Upper lobe of right lung (tissue), 1 donor: ENCODE measurements at regions not wholly inside any gene's neighbourhood (a gene's known extent, or its start where the extent isn't known, plus 50 kb on each side); places are given as distances from the start of the nearest gene placed in this dataset.
A peak's percentile ranks its signal among the peaks of the same experiment; 100 is the strongest.

Experiments
- ATAC-seq: fragments of 200-7000 bp; cut with Tn5 transposase; one replicate; pipeline ENCODE4 v1.9.1; 2020; ENCODE audit warnings: mild to moderate bottlenecking, moderate library complexity
- DNase-seq: peaks from one replicate; pipeline ENCODE4 v3.0.0-alpha.2; 2020
- H3K27ac ChIP-seq: fragments of 200-600 bp; one replicate; pipeline ENCODE4 v1.8.0; 2022
- H3K27me3 ChIP-seq: fragments of 200-600 bp; one replicate; pipeline ENCODE4 v1.8.0; 2022; ENCODE audit warnings: mild to moderate bottlenecking
- H3K36me3 ChIP-seq: fragments of 200-600 bp; one replicate; pipeline ENCODE4 v1.8.0; 2022
- H3K4me1 ChIP-seq: fragments of 200-600 bp; one replicate; pipeline ENCODE4 v1.8.0; 2022
- H3K4me3 ChIP-seq: fragments of 200-600 bp; one replicate; pipeline ENCODE4 v1.8.0; 2022; ENCODE audit warnings: mild to moderate bottlenecking
- H3K9me3 ChIP-seq: fragments of 200-600 bp; one replicate; pipeline ENCODE4 v1.8.0; 2022
- CTCF ChIP-seq: fragments of 200-600 bp; IDR thresholded peaks from one replicate; pipeline ENCODE4 v1.8.0; 2022; ENCODE audit warnings: antibody characterized with exemption
- intact Hi-C: fragments of 100-400 bp; cut with DNase I; formaldehyde crosslinking; loops from one replicate; pipeline ENCODE4 v1.11.0; 2022
- donor health status: DM: no; HTN: yes; CAD: no; lungs with severe emphysema.

DNA sequence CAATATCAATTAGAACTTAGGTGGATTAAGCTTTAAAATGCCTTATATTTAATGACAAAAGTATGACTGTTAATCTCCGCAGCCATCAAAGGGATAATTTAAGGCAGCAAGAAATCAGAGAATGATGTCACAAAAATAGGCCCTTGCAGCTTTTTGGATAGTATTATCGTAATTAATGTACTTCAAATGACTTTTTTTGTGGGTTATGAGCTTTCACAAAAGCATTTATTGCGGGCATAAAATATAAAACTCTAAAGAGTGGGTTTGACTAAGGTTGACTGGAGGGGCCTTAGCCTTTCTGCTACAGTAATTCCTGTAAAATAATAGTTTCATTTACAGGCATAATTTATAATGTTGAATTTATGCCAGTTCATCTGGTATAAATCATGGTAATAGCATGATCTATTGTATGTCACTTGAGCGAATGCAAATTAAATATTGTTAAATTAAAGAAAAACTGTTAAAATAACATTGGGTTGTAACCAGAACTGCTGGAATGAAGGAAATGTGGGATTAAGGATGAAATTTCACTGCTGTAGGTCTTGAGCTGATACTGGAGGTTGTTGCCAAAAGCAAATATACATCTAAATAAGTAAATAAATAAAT is 78.5 kb upstream of the ZFP64 start:
- no peaks in the 10 kb centered on the region for H3K27me3 ChIP-seq
- H3K9me3 ChIP-seq: no peaks in the 10 kb centered on the region
- H3K36me3 ChIP-seq: no peaks in the 10 kb centered on the region
- no peak for TF ChIP-seq CTCF
- ATAC-seq (no peak), DNase-seq (no peak)
- no peak overlapping the region for H3K4me3 ChIP-seq
- no peak overlapping the region for H3K27ac ChIP-seq
- H3K4me1 ChIP-seq: no peaks in the 10 kb centered on the region
- intact Hi-C loops: no loop called here

GRCh38 chr20:52269321-52269720 is 77.7 kb upstream of the ZFP64 start:
- Histone ChIP-seq H3K27ac (no peak overlapping the region), H3K4me3 (no peak overlapping the region), H3K36me3 (no peaks in the 10 kb centered on the region), H3K4me1 (no peaks in the 10 kb centered on the region), H3K27me3 (no peaks in the 10 kb centered on the region), H3K9me3 (no peaks in the 10 kb centered on the region)
- intact Hi-C loops: no loop called here
- ATAC-seq (peak; percentile 68), DNase-seq (no peak)
- TF ChIP-seq CTCF: no peak

GRCh38 chr20:52268184-52268749 is 76.7 kb upstream of the ZFP64 start:
- no peak overlapping the region for H3K4me3 ChIP-seq
- no peak overlapping the region for H3K27ac ChIP-seq
- no peaks in the 10 kb centered on the region for H3K4me1 ChIP-seq
- H3K36me3 ChIP-seq: no peaks in the 10 kb centered on the region
- no peaks in the 10 kb centered on the region for H3K9me3 ChIP-seq
- no peak for TF ChIP-seq CTCF
- ATAC-seq (no peak), DNase-seq (no peak)
- no peaks in the 10 kb centered on the region for H3K27me3 ChIP-seq
- intact Hi-C loops: no loop called here

DNA sequence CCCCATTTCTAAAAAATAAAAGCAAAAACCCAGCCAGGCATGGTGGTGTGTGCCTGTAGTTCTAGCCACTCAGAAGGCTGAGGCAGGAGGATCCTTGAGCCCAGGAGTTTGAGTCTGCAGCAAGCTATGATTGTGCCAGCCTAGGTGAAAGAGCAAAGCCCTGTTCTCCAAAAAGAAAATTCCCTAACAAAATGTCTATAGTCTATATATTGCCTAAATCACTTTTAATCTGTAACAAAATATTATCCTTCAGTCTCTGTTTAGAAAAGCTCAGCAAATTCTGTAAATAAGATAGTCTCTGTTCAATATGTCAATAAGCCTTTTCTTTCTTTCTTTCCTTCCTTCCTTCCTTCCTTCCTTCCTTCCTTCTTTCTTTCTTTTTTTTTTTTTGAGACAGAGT is 75.8 kb upstream of the ZFP64 start:
- intact Hi-C loops: no loop called here
- TF ChIP-seq CTCF: no peak
- no peak overlapping the region for H3K4me3 ChIP-seq

DNA sequence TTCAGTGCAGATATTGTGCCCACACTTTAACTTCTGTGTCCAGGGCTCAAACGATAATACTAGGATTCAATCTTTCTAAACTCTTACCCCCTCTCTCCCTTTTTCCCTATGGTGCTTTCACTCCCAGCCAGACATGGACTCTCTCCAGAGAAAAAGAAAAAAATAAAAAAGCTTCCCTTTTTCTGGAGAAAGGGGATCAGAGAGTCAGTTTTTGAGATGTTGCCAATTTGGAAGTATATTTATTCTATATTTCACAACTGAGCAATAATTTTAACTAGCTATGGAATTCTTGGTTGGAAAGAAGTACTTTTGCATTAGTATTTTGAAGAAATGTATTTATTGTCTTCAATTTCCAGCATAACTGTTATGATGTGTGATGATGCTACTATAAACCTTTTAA is 72.2 kb upstream of the ZFP64 start:
- no peak for DNase-seq
- Histone ChIP-seq H3K36me3 (no peaks in the 10 kb centered on the region), H3K4me1 (no peaks in the 10 kb centered on the region), H3K4me3 (no peak overlapping the region), H3K9me3 (no peaks in the 10 kb centered on the region), H3K27ac (no peak overlapping the region), H3K27me3 (peaks cover 4% of the 10 kb centered on the region)
- TF ChIP-seq CTCF: no peak
- ATAC-seq: no peak
- intact Hi-C loops: no loop called here

More for the DNA sequence above, 75.8 kb upstream of the ZFP64 start:
- H3K27ac ChIP-seq: no peak overlapping the region
- H3K27me3 ChIP-seq: peaks cover 4% of the 10 kb centered on the region
- no peaks in the 10 kb centered on the region for H3K9me3 ChIP-seq
- H3K4me1 ChIP-seq: no peaks in the 10 kb centered on the region
- H3K36me3 ChIP-seq: no peaks in the 10 kb centered on the region
- DNase-seq: no peak
- no peak for ATAC-seq

DNA sequence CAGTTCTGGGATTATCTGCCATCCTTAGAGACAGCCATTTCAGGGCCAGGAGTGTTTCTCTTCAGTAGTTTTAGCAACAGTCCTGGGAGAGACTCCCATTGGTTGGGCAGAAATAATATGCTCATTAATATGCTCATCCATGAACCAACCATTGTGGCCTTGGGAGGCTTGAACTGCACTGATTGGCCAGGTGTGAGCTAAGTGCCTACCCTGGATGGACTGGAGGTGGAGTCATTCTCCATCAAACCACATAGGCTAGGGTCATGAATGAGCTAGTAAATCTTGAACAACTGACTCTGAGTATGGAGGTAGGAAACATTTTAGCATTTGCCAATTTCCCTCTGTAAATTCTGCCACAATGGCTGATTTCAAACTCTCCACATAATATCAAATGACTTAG is 70.2 kb upstream of the ZFP64 start:
- Histone ChIP-seq H3K4me3 (no peak overlapping the region), H3K36me3 (no peaks in the 10 kb centered on the region), H3K27ac (no peak overlapping the region), H3K4me1 (no peaks in the 10 kb centered on the region), H3K27me3 (peaks cover 4% of the 10 kb centered on the region), H3K9me3 (no peaks in the 10 kb centered on the region)
- no peak for ATAC-seq
- no peak for DNase-seq
- intact Hi-C loops: no loop called here
- TF ChIP-seq CTCF: no peak
